ENCODE measurements at regions not wholly inside any gene's neighbourhood (a gene's known extent, or its start where the extent isn't known, plus 50 kb on each side); places are given as distances from the start of the nearest gene placed in this dataset.

- no peak overlapping the region for H3K4me3 ChIP-seq (ENCODE audit: low read length)
- TF ChIP-seq, protein P1, sequence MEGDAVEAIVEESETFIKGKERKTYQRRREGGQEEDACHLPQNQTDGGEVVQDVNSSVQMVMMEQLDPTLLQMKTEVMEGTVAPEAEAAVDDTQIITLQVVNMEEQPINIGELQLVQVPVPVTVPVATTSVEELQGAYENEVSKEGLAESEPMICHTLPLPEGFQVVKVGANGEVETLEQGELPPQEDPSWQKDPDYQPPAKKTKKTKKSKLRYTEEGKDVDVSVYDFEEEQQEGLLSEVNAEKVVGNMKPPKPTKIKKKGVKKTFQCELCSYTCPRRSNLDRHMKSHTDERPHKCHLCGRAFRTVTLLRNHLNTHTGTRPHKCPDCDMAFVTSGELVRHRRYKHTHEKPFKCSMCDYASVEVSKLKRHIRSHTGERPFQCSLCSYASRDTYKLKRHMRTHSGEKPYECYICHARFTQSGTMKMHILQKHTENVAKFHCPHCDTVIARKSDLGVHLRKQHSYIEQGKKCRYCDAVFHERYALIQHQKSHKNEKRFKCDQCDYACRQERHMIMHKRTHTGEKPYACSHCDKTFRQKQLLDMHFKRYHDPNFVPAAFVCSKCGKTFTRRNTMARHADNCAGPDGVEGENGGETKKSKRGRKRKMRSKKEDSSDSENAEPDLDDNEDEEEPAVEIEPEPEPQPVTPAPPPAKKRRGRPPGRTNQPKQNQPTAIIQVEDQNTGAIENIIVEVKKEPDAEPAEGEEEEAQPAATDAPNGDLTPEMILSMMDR (conservative IDR thresholded peaks at IDR 0.05; ENCODE audit: low read length), result no peak
- DNase-seq (ENCODE audit: low read depth), result no peak
Observed at GRCh38 chr3:157614896-157615295, 111.7 kb upstream of the VEPH1 start.

DNA sequence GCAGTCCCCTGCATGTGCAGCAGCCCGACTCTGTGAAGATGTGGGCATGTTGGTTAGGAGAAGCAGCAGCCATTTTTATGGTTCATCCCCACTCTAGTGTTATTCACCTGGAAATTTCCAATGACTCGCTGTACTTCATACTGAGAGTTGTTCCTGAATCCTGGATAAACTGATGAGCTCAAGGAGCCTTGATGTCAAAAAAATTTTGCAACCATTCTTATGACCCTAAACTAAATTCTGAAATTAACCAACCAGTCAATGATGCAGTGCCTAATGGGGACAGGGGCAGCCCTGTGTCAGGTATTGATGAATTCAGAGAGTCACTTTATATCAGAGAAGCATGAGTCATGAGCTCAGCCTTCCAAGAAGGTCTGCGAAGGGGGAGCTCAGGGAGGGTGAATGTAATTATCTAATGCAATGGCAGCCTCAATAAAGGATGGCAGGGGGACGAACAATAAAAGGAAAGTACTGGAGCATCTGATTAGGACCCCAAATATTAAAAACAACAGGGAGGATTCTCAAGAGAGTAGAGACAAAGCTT is 108.4 kb upstream of the VEPH1 start:
- no peak for DNase-seq (ENCODE audit: low read depth)
- H3K4me3 ChIP-seq (ENCODE audit: low read length), result no peak overlapping the region
- TF ChIP-seq, protein P1 (conservative IDR thresholded peaks at IDR 0.05; ENCODE audit: low read length), result no peak

- TF ChIP-seq, protein P1 (conservative IDR thresholded peaks at IDR 0.05; ENCODE audit: low read length), result no peak
Observed at GRCh38 chr3:157610876-157611535, 107.8 kb upstream of the VEPH1 start.

DNA sequence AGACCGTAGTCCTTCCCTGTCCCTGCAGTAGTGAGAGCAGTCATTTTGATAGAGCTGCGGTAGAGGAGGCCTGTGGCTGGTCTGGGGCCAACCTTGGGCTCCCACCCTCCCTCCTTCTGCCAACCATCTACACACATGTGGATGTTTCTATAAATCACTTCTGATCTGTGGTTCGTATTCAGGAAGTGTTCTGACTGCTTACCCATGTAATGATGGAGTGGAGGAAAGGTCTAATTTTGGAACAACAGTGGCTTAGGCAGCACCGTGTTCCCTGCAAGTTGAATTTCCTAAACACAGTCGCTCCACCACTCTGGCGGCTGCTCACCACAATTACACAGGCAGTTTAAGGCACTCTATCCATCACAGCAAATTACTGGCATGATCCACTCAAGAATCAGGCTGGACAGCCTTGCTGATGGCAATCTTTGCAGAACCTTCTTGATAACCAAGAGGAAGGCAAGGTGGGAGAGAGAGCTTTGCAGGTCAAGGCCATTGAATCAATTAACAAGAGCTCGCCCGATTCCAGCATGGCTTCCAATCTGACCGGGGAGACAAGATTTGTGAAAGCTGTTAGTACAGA is 104.7 kb upstream of the VEPH1 start:
- TF ChIP-seq, protein P1 (conservative IDR thresholded peaks at IDR 0.05; ENCODE audit: low read length), result no peak
- no peak for DNase-seq (ENCODE audit: low read depth)

More at GRCh38 chr3:157610876-157611535, 107.8 kb upstream of the VEPH1 start:
- H3K4me3 ChIP-seq (ENCODE audit: low read length), result no peak overlapping the region
- no peak for DNase-seq (ENCODE audit: low read depth)

GRCh38 chr3:157606852-157607197 is 103.6 kb upstream of the VEPH1 start:
- H3K4me3 ChIP-seq (ENCODE audit: low read length), result no peak overlapping the region
- no peak for DNase-seq (ENCODE audit: low read depth)
- TF ChIP-seq, protein P1 (conservative IDR thresholded peaks at IDR 0.05; ENCODE audit: low read length), result no peak

More for the DNA sequence above, 104.7 kb upstream of the VEPH1 start:
- H3K4me3 ChIP-seq (ENCODE audit: low read length), result no peak overlapping the region

- peak; percentile 68 for DNase-seq (ENCODE audit: low read depth)
- no peak overlapping the region; the same call in 1 of the 2 replicates for H3K4me3 ChIP-seq (ENCODE audit: low read length)
- TF ChIP-seq, protein P1 (conservative IDR thresholded peaks at IDR 0.05; ENCODE audit: low read length), result peak; percentile 87
Observed at GRCh38 chr3:157606011-157606851, 103.0 kb upstream of the VEPH1 start.
